HG03565 (cell line): ENCODE measurements at regions not wholly inside any gene's neighbourhood (a gene's known extent, or its start where the extent isn't known, plus 50 kb on each side); places are given as distances from the start of the nearest gene placed in this dataset.
"Not testable (repeated sequence)": the region's sequence is repeated elsewhere in the genome, so short reads cannot be mapped to it uniquely, and the experiment has no call there.

ENCODE experiments used
- ATAC-seq: cut with Tn5 transposase; IDR thresholded peaks from one replicate; pipeline ENCODE4 v1.9.1; 2021; ENCODE audit warnings: mild to moderate bottlenecking, moderate library complexity; ENCODE audit not compliant: unreplicated experiment

DNA sequence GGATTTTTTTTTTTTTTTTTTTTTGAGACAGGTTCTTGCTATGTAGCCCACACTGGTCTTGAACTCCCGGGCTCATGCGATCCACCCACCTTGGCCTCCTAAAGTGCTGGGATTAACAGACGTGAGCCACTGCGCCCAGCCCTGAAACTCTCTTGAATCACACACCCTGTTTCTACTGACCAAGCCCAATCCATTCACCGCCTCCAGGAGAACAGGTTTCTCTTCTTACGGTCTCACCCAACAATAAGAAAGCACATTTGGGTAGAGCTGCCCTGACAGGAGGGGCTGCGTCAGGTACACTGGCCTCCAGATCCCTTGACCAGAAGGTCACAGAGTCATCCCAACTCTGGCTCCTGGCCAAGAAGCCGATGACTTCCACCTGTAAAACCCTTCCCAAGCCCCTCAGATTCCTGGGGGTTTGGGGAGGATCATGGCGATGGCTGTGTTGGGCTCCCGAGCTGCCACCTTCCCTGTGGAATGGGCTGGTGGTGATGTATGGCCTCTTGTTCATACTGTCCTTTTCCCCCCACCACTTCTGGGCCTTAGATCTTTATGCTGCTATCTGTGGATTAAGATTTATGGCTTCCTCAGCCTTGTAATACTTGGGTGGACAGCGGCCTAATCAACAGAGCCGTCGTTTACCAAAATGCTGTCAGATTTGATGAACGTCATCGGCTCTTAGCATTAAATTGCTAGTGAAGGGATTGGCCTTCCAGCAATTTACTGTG lies 89.1 kb downstream of the KATNIP start:
- ATAC-seq, result no peak

DNA sequence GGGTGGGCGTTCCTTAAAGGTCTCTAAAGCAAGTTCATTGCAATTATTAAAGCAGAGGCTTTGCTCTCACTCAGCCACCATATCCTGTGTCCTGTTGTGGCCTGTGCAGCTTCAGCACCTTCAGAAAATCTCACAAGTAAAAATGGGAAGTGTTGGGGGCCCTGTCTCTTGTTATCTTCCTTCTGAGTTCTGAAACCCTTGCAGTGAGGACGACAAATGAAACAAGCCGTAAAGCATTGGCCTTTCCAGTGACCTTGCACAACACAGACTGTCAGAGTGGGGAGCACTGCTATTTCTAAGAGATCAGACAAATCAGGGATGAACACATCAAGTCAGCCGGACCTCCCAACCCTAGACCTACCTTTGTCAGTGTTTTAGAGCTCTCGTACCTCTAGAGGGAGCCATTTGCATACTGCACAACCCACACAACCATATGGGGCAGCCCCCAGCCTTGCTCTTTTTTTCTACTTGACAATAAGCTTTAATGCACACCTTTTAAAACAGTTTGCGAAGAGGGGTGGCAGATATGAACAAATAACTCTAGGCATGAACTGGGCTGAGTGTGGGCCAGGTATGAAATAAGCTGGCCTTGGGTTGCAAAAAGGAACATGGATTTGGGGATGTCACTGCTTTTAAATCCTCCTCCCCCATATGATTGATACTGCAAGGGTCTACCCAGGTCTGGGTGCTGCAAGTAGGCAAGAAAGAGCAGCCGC lies 89.8 kb downstream of the KATNIP start:
- peak; percentile 51 for ATAC-seq

DNA sequence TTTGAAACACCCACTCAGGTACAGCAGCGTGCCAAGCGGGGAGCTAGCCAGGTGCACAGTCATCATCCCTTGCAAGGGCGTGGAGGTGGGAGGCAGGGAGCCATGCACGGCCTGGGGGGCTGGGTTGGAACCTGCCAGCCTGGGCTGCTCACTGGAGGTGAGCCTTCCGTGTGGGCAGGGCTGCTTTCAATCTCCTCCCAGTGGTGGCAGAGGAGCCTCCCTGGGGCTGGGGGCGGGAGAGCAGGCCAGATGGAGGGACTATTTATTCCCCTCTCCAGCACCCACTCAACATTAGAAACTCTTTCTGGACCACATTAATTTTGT lies 90.3 kb downstream of the KATNIP start:
- no peak for ATAC-seq

DNA sequence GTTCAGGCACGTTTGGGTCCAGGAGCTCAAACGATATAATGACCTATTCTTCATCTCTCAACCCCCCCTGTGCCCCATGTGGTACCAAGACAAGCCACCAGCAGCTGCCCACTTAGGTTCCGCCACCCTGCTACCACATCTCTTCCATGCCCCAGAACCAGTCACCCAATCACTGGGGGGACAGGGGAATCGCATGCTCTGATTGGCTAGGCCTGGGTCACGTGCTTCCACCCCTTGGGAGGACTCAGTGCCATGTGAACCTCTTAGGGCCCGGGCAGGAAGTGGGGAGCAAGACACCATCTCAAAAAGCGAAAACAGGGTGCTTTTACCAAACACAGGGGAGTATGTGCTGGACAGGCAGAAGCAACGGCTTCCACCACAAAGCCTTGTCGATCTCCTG lies 91.3 kb downstream of the KATNIP start:
- no peak for ATAC-seq

DNA sequence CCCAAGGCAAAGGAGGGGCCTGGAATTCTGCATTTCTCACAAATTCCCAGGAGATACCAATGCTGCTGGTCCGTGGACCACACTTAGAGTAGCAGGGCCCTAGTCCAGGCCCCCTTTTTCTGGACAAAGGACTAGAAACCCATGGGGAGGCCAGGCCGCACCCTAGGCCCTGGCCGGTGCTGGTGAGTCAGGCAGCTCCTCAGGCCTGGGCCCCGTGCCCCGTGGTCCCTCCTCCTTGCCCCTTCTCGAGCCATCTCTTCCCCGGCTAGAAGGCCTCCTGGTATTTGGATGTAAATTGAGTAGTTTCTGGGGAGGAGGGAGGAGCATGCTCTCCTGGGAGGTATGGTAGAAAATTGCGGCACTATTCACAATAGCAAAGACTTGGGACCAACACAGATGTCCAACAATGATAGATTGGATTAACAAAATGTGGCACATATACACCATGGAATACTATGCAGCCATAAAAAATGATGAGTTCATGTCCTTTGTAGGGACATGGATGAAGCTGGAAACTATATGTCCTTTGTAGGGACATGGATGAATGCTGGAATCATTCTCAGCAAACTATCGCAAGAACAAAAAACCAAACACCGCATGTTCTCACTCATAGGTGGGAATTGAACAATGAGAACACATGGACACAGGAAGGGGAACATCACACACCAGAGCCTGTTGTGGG lies 91.9 kb downstream of the KATNIP start:
- ATAC-seq, result not testable (repeated sequence)

DNA sequence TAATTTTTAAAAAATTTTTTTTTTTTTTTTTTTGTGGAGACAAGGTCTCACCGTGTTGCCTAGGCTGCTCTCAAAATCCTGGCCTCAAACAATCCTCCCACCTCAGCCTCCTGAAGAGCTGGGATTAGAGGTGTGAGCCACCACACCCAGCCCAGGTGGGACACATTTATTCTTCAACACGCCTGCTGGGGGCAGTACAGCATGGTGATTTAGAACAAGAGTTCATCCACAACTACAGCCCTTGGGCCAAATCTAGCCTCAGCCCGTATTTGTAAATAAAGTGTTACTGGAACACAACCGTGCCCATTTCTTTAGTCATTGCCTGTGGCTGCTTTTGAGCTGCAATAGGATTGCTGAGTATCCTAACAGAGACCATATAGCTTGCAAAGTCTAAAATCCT lies 92.8 kb downstream of the KATNIP start:
- ATAC-seq, result no peak

DNA sequence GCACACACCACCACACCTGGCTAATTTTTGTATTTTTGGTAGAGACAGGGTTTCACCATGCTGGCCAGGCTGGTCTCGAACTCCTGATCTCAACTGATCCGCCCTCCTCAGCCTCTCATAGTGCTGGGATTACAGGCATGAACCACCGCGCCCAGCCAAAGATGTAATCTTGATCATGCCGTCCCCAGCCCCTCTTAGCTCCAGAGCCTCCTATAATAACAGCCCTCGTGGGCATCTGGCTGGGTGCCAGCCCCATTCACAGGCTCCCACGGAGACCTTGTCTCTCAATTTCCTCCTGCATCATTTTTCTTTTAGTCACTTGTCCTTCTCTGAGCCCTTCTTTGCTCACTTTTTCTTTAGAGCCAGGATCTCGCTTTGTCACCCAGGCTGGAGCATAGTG lies 94.2 kb downstream of the KATNIP start:
- no peak for ATAC-seq

DNA sequence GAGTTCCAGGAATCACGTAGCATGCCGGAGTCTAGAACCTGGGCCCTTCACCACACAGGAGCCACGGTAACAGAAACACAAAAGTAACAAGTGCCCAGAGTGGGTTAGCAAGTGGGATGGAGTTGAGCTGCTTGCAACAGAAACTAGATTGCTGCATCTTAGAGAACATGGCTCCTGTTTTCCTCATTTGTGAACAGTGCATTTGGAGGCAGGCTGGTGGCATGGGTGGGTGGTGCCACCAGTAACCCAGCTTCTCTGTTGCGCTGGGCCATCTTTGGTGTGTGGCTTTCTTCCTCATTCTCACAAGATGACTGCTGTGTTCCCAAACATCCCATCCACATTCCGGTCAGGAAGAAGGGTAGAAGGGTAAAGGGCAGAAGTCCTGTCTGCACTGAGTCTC lies 95.5 kb downstream of the KATNIP start:
- no peak for ATAC-seq

DNA sequence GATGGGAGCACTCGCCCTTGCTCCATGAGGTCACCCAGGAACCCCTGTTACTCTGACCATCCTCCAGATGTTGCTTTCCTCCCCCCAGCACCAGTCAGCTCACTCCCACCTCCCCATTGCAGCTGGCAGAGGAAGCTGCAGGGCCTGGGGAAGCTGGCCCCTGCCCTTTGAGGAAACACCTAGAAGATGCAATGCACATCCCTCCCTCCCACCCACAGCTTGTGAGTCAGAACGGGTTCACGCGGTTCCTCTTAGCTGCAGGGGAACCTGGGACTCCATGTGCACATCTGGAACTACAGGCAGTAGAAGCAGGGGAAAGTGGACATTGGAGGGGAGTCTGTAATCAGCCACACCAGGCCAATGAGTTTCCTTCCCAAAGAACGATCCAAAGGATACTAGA lies 96.9 kb downstream of the KATNIP start:
- no peak for ATAC-seq

DNA sequence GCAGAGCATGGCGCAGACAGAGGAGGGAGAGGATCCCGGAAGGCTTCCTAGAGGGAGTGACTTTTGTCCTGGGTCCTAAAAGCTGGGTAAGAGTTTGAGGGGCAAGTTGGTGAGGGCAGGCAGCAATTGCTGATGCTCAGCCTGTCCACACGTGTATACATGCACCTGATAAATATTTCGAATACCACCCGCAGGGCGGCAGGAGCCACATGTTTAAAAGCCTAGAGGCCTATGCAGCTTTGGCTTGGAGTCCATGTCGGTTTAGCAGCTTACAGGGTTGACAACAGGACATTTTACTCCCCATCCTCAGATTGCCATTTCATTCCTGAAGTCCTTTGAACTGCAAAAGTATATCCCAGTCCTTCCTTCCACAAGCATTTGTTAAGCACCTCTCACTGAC lies 99.1 kb downstream of the KATNIP start:
- no peak for ATAC-seq

DNA sequence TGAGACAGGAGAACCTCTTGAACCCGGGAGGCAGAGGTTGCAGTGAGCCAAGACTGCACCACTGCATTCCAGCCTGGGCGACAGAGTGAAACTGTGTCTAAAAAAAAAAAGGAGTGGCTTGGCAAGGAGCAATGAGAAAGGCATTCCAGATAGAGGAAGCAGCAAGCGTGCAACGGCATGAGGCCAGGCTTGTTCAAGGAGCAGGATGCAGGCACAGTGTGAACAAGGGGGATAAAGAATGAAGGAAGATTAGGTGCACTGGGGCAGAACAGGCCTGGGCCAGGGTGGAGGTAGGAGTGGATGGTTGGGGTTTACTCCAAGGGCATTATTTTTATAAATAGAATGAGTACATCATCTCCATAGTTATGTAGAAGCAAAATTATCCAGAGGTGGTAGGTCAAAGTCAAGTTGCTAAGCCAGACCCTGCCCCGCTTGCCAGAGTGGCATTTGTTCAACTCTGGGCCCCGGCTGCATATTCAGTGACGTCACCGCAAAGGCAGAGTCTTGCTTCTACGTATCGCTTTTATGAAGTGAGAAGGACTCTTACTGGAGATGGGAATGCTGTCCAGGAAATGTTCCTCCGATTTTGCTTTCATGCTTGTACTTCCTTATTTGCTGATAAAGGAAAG lies 100.2 kb downstream of the KATNIP start:
- no peak for ATAC-seq

DNA sequence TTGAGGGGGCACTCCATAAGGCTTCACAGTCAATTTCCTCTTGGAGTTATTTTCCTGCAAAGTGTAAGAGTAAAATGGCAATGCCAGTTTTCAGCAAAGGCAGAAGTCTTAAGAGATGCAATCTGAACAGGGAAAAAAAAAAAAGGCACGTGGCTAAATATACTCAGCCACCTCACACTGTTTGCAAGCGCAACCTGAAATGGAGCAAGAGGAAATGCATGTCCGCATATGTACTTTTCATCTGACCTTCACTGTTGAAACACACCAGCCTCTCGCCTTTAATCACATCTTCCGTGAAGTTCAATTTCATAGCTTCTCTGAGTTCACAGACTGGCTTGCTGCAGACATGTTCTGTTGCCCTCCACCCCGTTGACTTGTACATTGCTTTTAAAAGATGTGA lies 101.4 kb downstream of the KATNIP start:
- no peak for ATAC-seq

DNA sequence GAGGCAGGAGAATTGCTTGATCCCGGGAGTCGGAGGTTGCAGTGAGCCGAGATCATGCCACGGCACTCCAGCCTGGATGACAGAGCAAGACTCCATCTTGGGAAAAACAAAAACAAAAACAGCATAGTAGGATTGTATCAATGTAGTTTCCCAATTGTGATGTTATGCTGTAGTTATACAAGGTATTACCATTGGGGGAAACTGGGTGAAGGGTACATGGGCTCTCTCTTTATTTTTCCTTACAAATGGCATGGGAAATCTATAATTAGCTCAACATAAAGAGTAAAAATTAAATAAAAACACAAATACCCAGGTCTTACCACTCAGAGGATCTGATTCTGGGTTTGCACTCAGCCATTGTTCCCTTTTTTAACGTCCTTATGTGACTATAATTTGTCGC lies 107.9 kb downstream of the KATNIP start:
- ATAC-seq, result no peak

DNA sequence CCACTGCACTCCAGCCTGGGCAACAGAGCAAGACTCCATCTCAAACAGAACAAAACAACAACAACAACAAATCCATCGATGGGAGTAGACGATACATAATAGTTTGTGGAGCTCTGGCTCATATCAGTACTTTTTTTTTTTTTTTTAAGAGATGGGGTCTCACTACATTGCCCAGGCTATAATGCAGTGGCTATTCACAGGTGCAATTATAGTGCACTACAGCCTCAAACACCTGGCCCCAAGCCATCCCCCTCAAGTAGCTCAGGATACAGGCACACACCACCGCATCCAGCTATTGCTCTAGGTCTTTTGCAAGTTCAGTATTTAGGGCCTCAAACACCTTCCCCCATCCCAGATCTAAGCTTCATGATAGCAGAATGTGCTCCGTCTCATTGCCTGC lies 110.6 kb downstream of the KATNIP start:
- no peak for ATAC-seq

DNA sequence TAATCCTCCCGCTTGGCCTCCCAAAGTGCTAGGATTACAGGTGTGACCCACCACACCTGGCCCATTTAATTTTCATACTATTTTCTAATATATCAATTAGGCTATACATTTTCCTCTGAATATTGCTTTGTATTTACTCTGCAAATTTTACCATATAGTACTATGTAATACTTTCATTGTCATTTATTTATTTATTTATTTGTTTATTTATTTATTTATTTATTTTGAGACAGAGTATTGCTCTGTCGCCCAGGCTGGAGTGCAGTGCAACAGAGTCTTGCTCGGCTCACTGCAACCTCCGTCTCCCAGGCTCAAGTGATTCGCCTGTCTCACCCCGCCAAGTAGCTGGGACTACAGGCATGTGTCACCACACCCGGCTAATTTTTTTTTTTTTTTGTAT lies 113.3 kb downstream of the KATNIP start:
- ATAC-seq, result not testable (repeated sequence)

DNA sequence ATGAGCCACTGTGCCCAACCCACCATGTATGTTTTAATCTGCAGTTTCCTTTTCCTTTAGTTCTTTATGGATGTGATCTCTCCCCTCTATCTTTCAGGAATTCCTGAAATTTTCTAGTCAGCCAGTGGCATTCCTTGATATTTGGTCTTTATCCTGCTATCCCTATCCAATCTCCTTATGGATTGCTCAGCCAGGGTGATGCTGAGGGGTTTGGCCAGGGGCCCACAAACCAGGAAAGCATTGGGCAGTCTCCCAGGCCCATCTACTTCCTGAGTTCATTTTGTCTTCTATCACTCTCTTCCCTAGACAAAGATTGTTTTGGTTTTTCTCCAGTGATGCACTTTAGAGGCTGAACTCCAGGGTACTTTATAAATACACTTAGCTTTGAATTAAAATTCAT lies 115.9 kb downstream of the KATNIP start:
- no peak for ATAC-seq

DNA sequence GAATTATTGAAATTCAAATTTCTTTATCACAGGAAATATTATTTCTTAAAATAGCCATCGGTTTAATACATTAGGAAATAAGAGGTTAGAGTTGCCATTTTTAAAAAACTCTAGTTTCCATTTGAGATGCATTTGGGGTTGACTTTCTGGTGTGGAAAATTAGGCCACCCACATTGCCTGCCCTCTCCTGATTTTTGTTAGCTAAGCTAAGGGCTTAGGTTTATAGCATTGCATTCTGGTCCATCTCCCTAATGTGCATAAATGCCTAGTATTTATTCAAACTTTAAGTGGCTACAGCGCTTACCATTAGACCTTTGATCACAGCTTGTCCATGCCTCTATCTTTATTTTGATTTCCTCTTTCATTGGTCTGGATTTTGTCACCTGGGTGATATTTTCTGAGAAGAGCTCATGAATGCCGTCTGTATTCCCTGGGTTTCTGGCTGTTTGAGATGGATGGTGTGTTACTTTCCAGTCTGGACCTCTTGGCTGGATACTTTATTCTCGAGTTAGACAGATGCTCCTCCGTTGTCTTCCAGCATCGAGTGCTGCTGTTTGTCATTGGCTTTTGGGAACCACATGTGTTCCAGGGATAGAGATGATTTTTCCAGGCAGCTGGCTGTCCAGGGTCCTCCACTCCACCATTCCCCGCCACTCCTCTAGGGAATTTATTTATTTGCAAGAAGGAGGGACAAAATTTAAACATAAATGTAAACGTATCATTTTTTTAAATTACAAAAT lies 120.3 kb downstream of the KATNIP start:
- ATAC-seq, result no peak

DNA sequence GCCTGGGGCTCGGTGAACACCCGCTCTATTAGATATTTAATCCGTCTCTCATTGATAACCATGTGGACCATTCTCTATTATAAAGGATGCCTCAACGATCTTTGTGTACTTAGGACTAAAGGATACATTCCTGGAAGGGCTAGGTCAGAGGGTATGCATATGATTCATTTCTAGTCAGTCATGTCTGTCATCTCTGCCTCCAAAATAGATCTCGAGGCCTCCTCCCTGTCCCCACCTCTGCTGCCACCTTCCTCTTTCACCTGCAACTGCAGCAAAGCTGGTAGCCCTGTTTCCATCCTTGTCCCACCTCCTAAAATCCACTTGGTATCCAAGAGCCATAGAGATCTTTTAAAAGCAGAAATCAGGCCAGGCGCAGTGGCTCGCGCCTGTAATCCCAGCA lies 121.5 kb downstream of the KATNIP start:
- ATAC-seq, result no peak

DNA sequence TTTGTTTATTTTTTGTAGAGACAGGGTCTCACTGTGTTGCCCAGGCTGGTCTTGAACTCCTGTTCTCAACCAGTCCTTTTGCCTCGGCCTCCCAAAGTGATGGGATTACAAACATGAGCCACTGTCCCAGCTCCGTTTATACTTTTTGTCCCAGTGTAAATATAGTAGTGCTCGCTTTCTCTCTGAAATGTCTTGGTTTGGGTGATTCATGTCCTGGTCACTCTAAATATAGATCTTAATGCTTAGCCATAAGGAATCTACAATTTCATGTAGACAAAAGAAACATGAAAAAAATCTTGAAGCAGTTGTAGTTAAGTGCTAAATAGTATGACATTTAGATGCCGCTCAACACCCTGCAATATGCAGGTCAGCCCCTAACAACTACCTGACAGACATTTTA lies 126.9 kb downstream of the KATNIP start:
- ATAC-seq, result no peak

DNA sequence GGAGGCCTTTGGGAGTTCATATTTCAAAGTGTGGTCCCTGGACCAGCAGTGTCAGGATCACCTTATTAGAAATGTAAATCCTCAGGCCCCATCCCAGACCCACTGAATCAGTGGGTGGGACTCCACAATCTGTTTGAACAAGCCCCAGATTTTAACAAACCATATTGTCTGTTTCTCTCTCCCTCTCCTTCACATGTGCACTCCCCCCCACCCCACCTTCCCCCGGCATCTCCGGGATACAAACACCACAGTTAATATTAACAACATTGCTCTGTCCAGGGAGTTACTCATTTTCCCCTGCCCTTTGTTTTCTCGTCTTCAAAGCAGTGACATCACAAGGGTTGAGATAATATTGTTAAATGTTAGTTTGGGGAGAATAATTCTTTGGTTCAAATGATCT lies 127.3 kb downstream of the KATNIP start:
- no peak for ATAC-seq

DNA sequence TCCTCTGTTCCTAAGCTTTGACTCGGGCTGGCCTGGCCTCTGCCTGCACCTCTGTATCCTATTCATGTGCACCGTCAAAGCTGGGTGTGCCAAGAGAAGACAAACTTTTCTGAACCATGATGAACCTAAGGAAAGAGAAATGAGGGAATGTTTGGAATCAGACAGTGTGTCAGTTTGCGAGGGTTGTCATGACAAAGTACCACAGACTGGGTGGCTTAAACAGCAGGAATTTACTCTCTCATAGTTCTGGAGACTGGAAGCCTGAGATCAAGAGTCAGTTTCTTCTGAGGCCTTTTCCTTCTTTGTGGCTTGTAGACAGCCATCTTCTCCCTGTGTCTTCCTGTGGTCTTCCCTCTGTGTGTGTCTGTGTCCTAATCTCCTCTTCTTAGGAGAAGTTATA lies 129.0 kb downstream of the KATNIP start:
- no peak for ATAC-seq
